ENCODE measurements at regions not wholly inside any gene's neighbourhood (a gene's known extent, or its start where the extent isn't known, plus 50 kb on each side); places are given as distances from the start of the nearest gene placed in this dataset.

- DNase-seq = no peak
Measured at GRCh38 chr2:59967691-59968090, 585.8 kb downstream of the BCL11A start.

- DNase-seq = no peak
Measured at GRCh38 chr2:59963157-59963556, 590.3 kb downstream of the BCL11A start.

GRCh38 chr2:59961746-59962145 is 591.7 kb downstream of the BCL11A start:
- DNase-seq = no peak

DNA sequence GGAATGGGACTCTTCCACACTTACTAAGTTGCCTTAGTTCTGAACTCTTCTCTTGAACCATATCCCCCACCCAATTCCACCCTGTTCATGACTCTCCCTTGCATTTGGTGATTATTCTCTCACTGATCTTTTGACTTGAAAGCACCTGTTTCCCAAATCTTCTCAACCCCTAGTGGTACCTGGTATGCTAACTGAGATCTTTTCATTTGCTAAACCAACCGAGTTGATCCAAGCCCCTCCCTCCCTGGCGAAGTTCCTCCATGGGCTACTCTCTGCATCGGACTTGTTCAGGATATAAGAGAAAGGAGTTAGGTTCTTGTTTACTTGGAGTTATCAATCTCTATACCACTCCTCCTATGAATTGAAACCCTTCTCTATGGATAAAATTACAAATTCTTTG is 593.5 kb downstream of the BCL11A start:
- no peak for DNase-seq

DNA sequence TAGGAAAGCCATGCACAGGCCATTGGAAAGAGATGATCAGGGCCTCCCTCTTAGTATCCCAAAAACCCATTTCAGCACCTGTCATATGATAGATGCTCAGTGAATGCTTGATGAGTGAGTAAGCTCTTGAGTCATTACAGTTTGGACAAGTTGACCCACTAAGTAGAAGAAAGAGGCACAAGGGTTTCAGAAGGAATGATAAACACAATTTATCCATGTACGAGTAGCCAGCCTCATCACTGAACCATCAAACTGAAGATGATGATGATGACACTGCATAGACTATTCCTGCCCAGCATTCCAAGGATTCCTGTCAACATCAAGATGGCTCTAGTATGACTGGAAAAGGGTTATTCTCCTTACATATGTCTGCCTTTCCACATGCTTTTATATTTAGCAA is 596.0 kb downstream of the BCL11A start:
- no peak for DNase-seq

- no peak for DNase-seq
Measured at GRCh38 chr2:59956981-59957380, 596.5 kb downstream of the BCL11A start.

DNA sequence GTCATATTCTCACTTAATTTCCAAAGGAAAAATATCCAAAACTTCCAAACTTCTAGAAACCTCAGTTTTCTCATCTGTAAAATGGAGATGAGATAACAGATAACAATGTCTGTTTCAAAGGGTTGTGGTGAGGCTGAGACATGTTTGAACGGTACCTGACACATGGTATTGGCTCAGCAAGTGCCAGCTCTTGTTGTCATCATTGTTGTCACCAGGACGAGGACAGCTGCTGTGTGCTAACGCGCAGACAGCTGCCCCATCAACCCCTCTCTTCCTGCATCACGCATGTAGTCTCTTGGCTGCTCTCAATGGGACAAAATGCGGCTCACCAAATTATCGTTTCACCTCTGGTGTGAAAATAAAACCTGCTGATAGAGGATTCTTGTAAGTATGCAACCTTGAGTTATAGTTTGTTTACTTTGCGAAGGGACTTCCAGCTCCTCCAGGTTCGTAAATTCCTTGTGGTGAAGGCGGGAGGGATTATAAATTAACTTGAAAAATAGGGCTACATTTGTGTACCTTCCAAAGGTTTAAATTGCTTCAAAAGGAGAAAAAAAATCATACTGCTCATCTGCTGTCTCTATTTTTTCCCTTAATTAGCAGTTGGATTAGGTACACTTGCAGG is 605.4 kb downstream of the BCL11A start:
- DNase-seq = no peak

GRCh38 chr2:59947209-59947608 is 606.2 kb downstream of the BCL11A start:
- no peak for DNase-seq

DNA sequence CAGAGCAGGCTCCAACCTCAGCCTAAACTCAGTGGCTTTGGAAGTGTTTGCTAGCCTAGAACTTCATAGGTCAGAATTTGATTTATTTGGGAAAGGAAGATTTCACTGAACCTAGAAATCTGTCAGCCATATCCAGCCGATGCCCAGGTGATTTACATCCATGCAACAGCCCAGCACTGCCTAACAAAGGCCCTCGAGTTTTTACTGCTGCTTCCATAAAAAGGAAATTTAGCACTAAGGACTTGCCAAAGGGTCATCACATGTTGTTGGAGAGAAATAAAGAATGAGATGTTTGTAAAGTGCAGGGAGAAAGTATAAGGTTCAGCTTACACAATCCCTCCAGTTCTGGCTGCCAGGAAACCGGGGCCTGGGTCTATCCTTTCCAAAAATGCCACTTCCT is 614.2 kb downstream of the BCL11A start:
- DNase-seq = no peak

- DNase-seq = no peak
Measured at GRCh38 chr2:59938181-59938580, 615.3 kb downstream of the BCL11A start.

DNA sequence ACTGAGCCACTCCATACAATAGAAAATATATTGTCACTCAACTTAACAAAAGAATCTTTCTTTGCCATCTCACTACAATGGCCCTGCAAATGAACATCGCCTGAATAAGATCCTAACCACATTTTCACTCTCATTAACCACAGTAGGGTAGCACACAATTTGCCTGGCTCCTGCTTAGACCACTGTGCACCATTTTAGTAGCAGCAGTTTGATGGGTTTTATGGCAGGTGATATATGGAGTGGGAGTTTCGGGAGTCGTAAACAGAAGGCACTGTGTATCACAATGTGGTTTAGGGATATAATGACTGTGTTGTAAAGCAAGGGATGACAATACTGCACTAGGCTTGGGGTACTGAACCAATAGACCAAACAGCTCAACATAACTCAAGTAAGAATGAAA is 617.4 kb downstream of the BCL11A start:
- DNase-seq = no peak

DNA sequence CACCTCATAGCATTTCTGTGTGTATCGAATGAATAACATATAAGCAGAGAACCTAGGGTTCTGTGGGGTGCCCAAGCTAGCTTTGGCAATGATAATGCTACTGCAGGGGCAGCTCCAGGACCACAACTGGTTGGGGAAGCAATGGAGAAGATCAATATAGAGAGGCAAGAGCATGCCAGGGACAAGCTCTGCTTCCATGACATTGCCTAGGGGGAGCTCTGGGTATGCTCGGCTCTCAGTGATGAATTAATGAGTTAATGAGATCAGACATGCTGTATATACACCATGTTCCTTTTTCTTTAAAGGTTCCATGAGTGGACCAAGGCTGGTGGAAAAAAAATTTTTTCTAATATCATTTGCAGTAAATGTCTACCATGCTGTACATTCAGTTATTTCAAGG is 618.4 kb downstream of the BCL11A start:
- no peak for DNase-seq

GRCh38 chr2:59933948-59934347 is 619.5 kb downstream of the BCL11A start:
- no peak for DNase-seq

GRCh38 chr2:59932341-59932740 is 621.1 kb downstream of the BCL11A start:
- DNase-seq = no peak

DNA sequence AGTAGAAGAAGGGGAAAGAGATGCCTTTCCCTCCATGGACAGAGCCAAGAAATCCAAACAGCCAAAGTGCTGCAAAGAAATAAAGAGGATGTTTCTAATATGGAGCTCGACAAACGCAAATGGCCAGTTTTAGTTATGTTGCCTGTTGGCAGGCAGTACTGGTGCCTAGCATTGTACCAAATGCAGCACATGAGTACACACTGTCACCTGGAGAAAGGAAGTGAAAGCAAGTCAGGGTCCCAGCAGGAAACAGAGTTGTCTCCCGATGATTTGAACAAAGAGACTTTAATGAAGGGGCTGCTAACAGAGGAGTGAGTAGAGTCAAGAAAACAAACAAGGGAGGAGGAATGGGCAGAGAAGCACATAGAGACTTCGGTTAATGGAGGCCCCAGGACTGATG is 623.0 kb downstream of the BCL11A start:
- no peak for DNase-seq

DNA sequence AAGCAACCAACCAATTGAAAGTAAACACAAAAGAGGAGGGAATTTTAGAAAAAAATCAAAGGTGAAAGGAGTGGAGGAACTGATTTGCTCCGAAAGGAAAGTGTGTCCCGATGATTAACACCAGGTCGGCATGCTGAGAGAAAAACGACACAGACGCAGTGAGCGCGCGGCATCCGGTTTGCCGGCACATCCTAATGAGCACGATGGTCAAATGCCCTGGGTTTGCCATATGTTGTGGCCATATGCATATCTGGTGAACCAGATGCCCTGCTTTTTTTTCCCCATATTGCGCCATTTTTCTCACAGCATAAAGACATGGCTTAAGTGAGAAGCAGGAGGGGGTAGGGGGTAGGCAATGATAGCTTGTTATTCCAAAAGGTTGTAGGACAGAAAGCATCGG is 626.7 kb downstream of the BCL11A start:
- DNase-seq = no peak

DNA sequence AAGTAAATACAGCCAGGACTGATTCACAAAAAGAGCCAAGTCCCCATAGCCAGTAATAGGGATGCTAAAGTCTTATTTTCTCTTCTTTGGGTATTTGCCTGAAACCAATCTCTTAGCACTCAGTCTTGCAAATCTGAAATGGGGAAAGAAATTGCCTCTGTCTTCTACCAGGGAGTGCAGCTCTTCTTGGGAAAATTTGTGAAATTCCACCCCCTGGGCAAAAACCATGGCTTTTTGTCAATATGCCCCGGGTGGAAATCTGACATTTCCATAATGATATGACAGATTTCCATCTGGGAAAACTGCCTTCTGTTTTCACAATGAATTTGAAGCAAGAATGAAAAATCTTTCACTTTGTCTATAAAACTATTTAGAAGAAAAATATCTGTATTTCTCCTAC is 628.1 kb downstream of the BCL11A start:
- no peak for DNase-seq

GRCh38 chr2:59924346-59924745 is 629.1 kb downstream of the BCL11A start:
- DNase-seq = no peak

DNA sequence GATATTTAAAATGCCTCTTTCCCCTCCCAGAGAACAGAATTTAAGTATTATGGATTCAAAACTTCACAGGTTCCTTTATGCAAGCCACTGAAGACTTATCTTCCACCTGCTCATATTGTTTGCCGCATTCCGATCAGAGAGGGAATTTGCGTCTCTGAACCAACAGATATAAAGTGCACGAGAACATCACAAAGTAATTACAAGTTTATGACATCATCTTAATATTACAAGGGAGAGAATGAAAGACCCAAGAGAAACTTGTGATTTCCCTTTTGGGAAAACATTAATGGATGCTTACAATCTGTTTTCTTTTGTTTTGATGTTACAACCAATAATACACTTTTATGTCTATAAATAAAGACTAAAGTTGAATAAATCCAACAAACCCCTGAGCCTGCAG is 631.0 kb downstream of the BCL11A start:
- DNase-seq = no peak

GRCh38 chr2:59921743-59922142 is 631.7 kb downstream of the BCL11A start:
- no peak for DNase-seq

DNA sequence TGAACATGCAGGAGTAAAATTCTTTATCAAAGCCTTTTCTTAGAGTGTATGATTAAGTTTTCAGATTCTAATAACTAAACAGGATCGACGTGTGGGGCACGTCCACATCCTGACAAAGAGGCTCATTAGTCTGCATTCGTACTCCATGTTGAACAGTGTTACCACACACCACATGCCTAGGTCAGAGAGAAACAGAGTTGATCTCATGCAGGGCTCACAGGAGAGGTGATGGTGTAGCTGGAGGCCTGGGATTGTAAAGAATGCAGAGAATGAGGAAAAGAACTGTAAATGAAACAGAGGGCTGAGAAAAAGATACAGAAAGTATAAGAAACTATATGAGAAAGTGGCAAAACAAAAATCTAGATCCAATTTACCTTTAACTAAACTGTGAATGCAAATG is 632.5 kb downstream of the BCL11A start:
- no peak for DNase-seq

DNA sequence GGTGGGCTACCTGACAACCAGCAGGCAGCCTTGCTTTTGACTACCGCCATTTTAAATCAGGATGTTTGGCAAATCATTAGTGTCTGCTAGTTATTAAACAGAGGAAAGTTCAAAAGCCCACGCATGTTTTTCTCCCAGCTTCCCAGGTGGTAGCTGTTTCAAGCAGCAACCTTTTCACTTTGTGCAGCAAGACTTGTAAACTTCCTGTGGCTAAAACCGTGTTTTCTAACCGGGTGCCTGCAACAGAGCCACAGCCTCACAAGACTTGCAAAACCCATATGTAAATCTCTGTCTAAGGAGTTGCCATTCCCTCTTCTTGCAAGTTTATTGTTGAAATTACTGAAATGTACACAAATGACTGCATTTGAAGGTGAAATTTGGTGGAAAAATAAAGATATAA is 633.1 kb downstream of the BCL11A start:
- no peak for DNase-seq

DNA sequence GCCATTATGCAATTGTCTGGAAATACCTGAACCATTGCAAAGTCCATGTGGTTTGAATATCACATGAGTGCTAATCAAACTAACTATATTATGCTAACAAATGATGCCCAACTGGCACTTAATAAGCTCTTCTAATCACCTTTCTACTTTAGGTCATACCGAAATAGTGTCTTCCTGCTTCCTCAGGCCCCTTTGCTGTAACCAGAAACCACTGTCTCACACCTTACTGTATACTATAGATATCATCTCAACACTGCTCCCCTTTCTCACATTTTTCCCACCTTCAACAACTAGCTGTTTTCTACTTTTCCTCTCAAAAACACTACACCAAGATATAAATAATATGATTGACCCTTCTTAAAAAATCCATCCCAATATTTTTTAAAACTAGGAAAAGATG is 633.9 kb downstream of the BCL11A start:
- DNase-seq = no peak

DNA sequence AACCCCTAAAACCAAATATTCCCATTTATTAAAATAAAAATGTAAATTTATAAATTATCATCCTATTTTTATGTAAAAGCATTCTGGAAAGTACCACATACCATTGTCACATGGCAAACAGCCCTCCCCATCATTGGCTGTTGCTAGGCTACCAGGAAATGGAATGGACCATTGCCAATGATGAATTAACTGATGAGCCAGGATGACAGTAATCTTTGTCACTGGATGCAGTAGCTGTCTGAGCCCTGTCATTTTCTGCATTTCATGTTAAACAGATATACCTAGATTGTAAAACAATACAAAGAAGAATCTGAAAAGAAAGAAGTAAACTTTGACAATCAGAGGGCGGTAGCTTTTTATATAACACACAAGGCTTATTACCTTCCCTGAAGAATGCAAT is 641.4 kb downstream of the BCL11A start:
- DNase-seq = no peak

GRCh38 chr2:59910166-59910565 is 643.3 kb downstream of the BCL11A start:
- DNase-seq = no peak

GRCh38 chr2:59909147-59909546 is 644.3 kb downstream of the BCL11A start:
- DNase-seq = no peak

Data from hindlimb muscle (tissue), 1 donor.